ENCODE measurements at regions not wholly inside any gene's neighbourhood (a gene's known extent, or its start where the extent isn't known, plus 50 kb on each side); places are given as distances from the start of the nearest gene placed in this dataset.

- TF ChIP-seq CTCF (conservative IDR thresholded peaks at IDR 0.05) (no peak), ZFX (IDR thresholded peaks at IDR 0.05) (no peak)
Measured at GRCh38 chr2:22043784-22044183, 920.0 kb downstream of the TDRD15 start.

Measured in C4-2B (cell line).